ENCODE measurements at regions not wholly inside any gene's neighbourhood (a gene's known extent, or its start where the extent isn't known, plus 50 kb on each side); places are given as distances from the start of the nearest gene placed in this dataset.

DNA sequence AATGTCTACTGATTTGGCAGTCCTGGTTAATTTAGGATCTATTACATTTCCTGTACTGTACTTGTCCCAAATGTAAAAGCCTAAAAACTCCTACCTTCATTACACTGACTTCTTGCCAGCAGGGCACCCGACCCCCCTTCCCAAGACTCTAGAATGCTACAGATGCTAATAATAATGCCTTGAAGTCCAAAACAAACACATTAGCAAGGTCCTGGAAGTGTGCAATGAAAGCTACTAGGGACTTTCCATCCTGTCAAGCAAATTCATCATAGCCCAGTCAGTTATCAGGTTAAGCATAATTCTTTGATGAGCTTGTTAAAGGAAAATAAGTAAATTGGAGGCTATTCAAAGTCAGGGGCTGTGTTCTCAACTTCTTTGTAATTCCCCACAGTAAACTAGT is 115.3 kb upstream of the RBBP8 start:
- no peak for DNase-seq (ENCODE audit: low read depth in 1 of 2, low spot score in 1 of 2)
- Histone ChIP-seq H3K27ac (replicated peaks) (no peak overlapping the region), H3K27me3 (ENCODE audit: insufficient read depth, poor library complexity, severe bottlenecking) (peaks cover 2% of the 10 kb centered on the region), H3K4me3 (replicated peaks; ENCODE audit: insufficient read depth, low read length) (no peak overlapping the region)
- no peak for TF ChIP-seq SPI1 (IDR thresholded peaks at IDR 0.05; ENCODE audit: borderline replicate concordance, low read depth)
- TF ChIP-seq, protein P1, sequence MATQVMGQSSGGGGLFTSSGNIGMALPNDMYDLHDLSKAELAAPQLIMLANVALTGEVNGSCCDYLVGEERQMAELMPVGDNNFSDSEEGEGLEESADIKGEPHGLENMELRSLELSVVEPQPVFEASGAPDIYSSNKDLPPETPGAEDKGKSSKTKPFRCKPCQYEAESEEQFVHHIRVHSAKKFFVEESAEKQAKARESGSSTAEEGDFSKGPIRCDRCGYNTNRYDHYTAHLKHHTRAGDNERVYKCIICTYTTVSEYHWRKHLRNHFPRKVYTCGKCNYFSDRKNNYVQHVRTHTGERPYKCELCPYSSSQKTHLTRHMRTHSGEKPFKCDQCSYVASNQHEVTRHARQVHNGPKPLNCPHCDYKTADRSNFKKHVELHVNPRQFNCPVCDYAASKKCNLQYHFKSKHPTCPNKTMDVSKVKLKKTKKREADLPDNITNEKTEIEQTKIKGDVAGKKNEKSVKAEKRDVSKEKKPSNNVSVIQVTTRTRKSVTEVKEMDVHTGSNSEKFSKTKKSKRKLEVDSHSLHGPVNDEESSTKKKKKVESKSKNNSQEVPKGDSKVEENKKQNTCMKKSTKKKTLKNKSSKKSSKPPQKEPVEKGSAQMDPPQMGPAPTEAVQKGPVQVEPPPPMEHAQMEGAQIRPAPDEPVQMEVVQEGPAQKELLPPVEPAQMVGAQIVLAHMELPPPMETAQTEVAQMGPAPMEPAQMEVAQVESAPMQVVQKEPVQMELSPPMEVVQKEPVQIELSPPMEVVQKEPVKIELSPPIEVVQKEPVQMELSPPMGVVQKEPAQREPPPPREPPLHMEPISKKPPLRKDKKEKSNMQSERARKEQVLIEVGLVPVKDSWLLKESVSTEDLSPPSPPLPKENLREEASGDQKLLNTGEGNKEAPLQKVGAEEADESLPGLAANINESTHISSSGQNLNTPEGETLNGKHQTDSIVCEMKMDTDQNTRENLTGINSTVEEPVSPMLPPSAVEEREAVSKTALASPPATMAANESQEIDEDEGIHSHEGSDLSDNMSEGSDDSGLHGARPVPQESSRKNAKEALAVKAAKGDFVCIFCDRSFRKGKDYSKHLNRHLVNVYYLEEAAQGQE (IDR thresholded peaks at IDR 0.05; ENCODE audit: insufficient replicate concordance, low read depth), result no peak
- no peak for TF ChIP-seq POLR2AphosphoS5 (IDR thresholded peaks at IDR 0.05; ENCODE audit: low read depth)
- TF ChIP-seq, protein P2, sequence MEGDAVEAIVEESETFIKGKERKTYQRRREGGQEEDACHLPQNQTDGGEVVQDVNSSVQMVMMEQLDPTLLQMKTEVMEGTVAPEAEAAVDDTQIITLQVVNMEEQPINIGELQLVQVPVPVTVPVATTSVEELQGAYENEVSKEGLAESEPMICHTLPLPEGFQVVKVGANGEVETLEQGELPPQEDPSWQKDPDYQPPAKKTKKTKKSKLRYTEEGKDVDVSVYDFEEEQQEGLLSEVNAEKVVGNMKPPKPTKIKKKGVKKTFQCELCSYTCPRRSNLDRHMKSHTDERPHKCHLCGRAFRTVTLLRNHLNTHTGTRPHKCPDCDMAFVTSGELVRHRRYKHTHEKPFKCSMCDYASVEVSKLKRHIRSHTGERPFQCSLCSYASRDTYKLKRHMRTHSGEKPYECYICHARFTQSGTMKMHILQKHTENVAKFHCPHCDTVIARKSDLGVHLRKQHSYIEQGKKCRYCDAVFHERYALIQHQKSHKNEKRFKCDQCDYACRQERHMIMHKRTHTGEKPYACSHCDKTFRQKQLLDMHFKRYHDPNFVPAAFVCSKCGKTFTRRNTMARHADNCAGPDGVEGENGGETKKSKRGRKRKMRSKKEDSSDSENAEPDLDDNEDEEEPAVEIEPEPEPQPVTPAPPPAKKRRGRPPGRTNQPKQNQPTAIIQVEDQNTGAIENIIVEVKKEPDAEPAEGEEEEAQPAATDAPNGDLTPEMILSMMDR (IDR thresholded peaks at IDR 0.05; ENCODE audit: insufficient read depth, low read length), result no peak
- TF ChIP-seq GABPA (IDR thresholded peaks at IDR 0.05; ENCODE audit: low read depth), result no peak

DNA sequence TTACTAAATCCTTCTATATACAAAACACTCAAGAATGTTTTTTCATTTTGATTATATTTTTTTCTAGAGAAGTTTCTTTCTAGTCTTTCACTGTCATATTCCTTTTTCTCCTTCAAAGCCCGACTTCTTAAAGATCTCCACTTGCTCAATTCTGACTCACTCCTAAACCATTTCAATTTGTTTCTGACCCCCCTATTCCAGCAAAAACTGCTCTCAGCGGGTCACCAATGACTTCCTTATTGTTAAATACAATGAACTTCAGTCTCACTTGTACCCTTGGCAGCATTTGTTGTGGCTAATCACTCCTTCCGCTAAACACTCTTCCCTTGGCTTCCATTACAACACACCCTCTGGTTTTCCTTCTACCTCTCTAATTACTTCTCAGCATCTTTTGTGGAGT is 111.1 kb upstream of the RBBP8 start:
- Histone ChIP-seq H3K4me3 (replicated peaks; ENCODE audit: insufficient read depth, low read length) (no peak overlapping the region), H3K27ac (replicated peaks) (no peak overlapping the region), H3K27me3 (ENCODE audit: insufficient read depth, poor library complexity, severe bottlenecking) (no peaks in the 10 kb centered on the region)
- TF ChIP-seq POLR2AphosphoS5 (IDR thresholded peaks at IDR 0.05; ENCODE audit: low read depth), result no peak
- TF ChIP-seq GABPA (IDR thresholded peaks at IDR 0.05; ENCODE audit: low read depth), result no peak
- TF ChIP-seq, protein P1 (IDR thresholded peaks at IDR 0.05; ENCODE audit: insufficient replicate concordance, low read depth), result no peak
- 0 out of 2 replicates have a peak, but pooled peaks have one; percentile 1 for TF ChIP-seq SPI1 (IDR thresholded peaks at IDR 0.05; ENCODE audit: borderline replicate concordance, low read depth)
- TF ChIP-seq, protein P2 (IDR thresholded peaks at IDR 0.05; ENCODE audit: insufficient read depth, low read length), result no peak
- DNase-seq (ENCODE audit: low read depth in 1 of 2, low spot score in 1 of 2), result no peak

DNA sequence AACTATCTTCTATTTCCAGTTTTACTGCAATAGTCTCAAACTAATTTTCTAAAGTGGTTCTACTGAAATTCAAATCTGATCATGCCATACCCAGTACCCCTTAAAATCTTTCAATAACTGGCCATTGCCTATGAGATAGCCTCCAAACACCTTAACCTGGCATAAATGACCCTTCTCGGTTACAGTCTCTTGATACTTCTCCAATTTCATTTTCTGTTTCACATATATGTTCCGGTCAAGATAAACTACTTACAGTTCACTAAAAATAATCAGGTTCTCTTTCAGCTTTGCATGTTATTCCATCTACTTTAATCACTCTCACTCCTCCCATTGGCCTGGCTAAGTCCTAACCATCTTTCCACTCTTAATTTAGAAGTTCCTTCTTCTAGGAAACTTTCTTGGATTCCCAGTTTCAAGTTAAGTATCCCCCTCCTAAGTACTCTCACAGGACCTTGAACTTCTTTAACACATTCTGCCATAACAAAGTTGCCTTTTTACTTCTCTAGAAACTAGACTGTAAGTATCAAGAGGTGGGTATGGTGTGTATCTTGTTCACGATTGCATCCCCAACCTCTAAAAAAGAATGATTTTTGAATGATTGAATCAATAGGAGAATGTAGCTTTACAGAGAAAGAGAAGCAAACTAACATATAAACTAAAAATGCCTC is 110.2 kb upstream of the RBBP8 start:
- TF ChIP-seq SPI1 (IDR thresholded peaks at IDR 0.05; ENCODE audit: borderline replicate concordance, low read depth), result no peak
- TF ChIP-seq GABPA (IDR thresholded peaks at IDR 0.05; ENCODE audit: low read depth), result no peak
- TF ChIP-seq POLR2AphosphoS5 (IDR thresholded peaks at IDR 0.05; ENCODE audit: low read depth), result no peak
- TF ChIP-seq, protein P2 (IDR thresholded peaks at IDR 0.05; ENCODE audit: insufficient read depth, low read length), result no peak
- TF ChIP-seq, protein P1 (IDR thresholded peaks at IDR 0.05; ENCODE audit: insufficient replicate concordance, low read depth), result no peak

More for the DNA sequence above, 110.2 kb upstream of the RBBP8 start:
- H3K27ac ChIP-seq (replicated peaks), result no peak overlapping the region
- no peak for DNase-seq (ENCODE audit: low read depth in 1 of 2, low spot score in 1 of 2)
- no peaks in the 10 kb centered on the region for H3K27me3 ChIP-seq (ENCODE audit: insufficient read depth, poor library complexity, severe bottlenecking)
- no peak overlapping the region for H3K4me3 ChIP-seq (replicated peaks; ENCODE audit: insufficient read depth, low read length)

All from HL-60 (cell line).